Vagina (tissue), 2 donors: ENCODE measurements at regions not wholly inside any gene's neighbourhood (a gene's known extent, or its start where the extent isn't known, plus 50 kb on each side); places are given as distances from the start of the nearest gene placed in this dataset.
"Not testable (repeated sequence)": the region's sequence is repeated elsewhere in the genome, so short reads cannot be mapped to it uniquely, and the experiment has no call there.

Source experiments
- DNase-seq, 2 donors: peaks; one replicate each; pipeline ENCODE4 v3.0.0-alpha.2; 2017; ENCODE audit errors: extremely low spot score in 2 of 2
- H3K27ac ChIP-seq: fragments of 200-600 bp; sonication (generic); one replicate; pipeline ENCODE4 v1.5.1; 2019
- H3K27me3 ChIP-seq: fragments of 200-600 bp; sonication (generic); one replicate; pipeline ENCODE4 v1.5.1; 2019
- H3K36me3 ChIP-seq, 2 donors: fragments of 200-600 bp; sonication (generic); one replicate each; pipeline ENCODE4 v1.5.1; 2017 to 2019
- H3K4me1 ChIP-seq: fragments of 200-600 bp; sonication (generic); one replicate; pipeline ENCODE4 v1.5.1; 2019
- H3K4me3 ChIP-seq, 2 donors: fragments of 200-600 bp; sonication (generic); 1 replicate in 1 of 2; 2 replicates in 1 of 2; pipeline ENCODE4 v1.5.1; 2016 to 2019
- H3K9me3 ChIP-seq: fragments of 200-600 bp; sonication (generic); one replicate; pipeline ENCODE4 v1.5.1; 2019
- POLR2A ChIP-seq, 2 donors: fragments of 450-650 bp; IDR thresholded peaks; one replicate each; pipeline ENCODE4 v1.6.1; 2017; ENCODE audit warnings: antibody characterized with exemption in 2 of 2, mild to moderate bottlenecking in 2 of 2, moderate library complexity in 2 of 2
- POLR2AphosphoS5 ChIP-seq, 2 donors: sonication (generic); formaldehyde crosslinking; IDR thresholded peaks; one replicate each; pipeline ENCODE4 v1.9.0; 2017; ENCODE audit warnings: antibody characterized with exemption in 2 of 2, mild to moderate bottlenecking in 2 of 2, low read depth in 1 of 2; ENCODE audit not compliant: insufficient read depth in 1 of 2
- intact Hi-C: fragments of 100-400 bp; cut with DNase I; formaldehyde crosslinking; loops from one replicate; pipeline ENCODE4 v1.15.1; 2023
- TF ChIP-seq, protein P1 (sequence below), 3 experiments: fragments of 450-650 bp in 2 of 3; fragments of 200-600 bp in 1 of 3; sonication (generic) in 1 of 3; IDR thresholded peaks; one replicate each; pipeline ENCODE4 v1.5.1; 2017 to 2019; ENCODE audit warnings: antibody characterized with exemption in 3 of 3, mild to moderate bottlenecking in 2 of 3, moderate library complexity in 2 of 3

DNA sequence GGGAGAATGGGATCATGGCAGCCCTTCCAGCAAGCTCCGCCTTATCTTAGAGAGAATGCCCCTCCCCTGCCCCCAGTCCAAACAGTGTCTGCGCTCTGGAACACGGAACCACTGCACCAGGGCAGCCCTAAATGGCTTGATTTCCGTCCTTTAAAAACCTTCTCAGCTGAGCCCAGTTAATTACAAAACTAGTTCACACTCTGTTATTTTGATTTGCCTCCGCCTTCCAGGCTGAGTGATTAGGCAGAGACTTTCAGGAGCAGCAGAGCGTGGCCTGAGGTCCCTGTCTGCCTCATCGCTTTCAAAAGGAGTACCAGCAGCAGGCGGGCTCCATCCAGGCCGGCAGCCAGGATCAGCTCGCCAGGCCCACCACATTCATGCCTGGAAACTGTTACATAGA, 313.0 kb downstream of the BRD1 start:
- H3K4me1 ChIP-seq: no peaks in the 10 kb centered on the region
- intact Hi-C loops: no loop called here
- H3K4me3 ChIP-seq: no peak overlapping the region
- no peak for TF ChIP-seq POLR2A (IDR thresholded peaks at IDR 0.05)
- TF ChIP-seq, protein P1, sequence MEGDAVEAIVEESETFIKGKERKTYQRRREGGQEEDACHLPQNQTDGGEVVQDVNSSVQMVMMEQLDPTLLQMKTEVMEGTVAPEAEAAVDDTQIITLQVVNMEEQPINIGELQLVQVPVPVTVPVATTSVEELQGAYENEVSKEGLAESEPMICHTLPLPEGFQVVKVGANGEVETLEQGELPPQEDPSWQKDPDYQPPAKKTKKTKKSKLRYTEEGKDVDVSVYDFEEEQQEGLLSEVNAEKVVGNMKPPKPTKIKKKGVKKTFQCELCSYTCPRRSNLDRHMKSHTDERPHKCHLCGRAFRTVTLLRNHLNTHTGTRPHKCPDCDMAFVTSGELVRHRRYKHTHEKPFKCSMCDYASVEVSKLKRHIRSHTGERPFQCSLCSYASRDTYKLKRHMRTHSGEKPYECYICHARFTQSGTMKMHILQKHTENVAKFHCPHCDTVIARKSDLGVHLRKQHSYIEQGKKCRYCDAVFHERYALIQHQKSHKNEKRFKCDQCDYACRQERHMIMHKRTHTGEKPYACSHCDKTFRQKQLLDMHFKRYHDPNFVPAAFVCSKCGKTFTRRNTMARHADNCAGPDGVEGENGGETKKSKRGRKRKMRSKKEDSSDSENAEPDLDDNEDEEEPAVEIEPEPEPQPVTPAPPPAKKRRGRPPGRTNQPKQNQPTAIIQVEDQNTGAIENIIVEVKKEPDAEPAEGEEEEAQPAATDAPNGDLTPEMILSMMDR (IDR thresholded peaks at IDR 0.05): no peak
- no peak for TF ChIP-seq POLR2AphosphoS5 (IDR thresholded peaks at IDR 0.05; ENCODE audit: insufficient read depth in 1 of 2, low read depth in 1 of 2)
- H3K9me3 ChIP-seq: no peaks in the 10 kb centered on the region
- H3K36me3 ChIP-seq: no peaks in the 10 kb centered on the region
- no peaks in the 10 kb centered on the region for H3K27me3 ChIP-seq
- DNase-seq: no peak
- no peak overlapping the region for H3K27ac ChIP-seq

DNA sequence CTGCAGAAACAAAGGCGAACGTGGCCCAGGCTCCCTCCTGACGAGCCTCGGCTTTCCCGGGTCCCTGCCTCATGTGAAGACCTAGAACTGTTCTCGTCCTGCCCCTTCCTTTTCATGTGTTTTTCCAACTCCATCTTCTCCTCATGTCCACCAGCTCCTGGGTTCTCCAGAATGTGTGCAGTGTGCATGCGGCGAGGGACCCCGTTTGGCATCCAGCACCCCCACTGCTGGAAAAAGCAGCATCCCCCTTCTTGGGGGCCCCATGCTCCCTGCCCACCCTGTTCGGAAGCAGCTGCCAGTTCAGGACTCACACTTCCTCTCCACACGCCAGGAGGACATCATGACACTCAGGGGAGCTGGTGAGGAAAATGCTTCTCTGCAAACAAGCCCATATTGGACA, 313.5 kb downstream of the BRD1 start:
- Histone ChIP-seq H3K27me3 (no peaks in the 10 kb centered on the region), H3K27ac (no peak overlapping the region)

DNA sequence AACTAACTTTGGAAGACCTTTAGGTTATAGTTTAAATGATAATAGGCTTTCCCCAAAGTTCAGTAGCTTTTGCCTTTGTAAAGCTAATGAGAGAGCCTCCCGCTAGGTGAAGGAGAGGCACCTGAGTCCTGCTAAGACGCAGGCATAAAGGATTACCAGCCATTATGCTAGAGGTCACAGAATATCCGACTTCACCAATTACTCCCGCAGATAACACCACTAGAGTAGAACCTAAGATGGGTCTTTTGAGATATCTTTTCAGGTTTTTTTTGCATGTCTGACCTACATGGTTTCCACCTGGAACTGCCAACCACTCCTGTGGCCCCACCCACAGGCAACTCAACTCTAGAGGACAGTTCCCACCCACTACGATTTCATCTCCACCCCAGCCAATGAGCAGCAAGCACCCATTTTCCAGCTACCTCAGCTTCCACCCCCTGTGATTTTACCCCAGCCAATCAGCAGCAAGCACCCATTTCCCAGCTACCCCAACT, 314.3 kb downstream of the BRD1 start:
- Histone ChIP-seq H3K4me3 (no peak overlapping the region), H3K36me3 (no peaks in the 10 kb centered on the region), H3K9me3 (no peaks in the 10 kb centered on the region), H3K27ac (no peak overlapping the region), H3K27me3 (no peaks in the 10 kb centered on the region), H3K4me1 (no peaks in the 10 kb centered on the region)
- no peak for DNase-seq
- TF ChIP-seq POLR2AphosphoS5 (IDR thresholded peaks at IDR 0.05; ENCODE audit: insufficient read depth in 1 of 2, low read depth in 1 of 2) (no peak), POLR2A (IDR thresholded peaks at IDR 0.05) (no peak)
- TF ChIP-seq, protein P1 (IDR thresholded peaks at IDR 0.05): no peak
- intact Hi-C loops: no loop called here

More for the DNA sequence above, 313.5 kb downstream of the BRD1 start:
- TF ChIP-seq POLR2AphosphoS5 (IDR thresholded peaks at IDR 0.05; ENCODE audit: insufficient read depth in 1 of 2, low read depth in 1 of 2): no peak
- no peaks in the 10 kb centered on the region for H3K9me3 ChIP-seq
- H3K36me3 ChIP-seq: no peaks in the 10 kb centered on the region
- intact Hi-C loops: no loop called here
- no peak overlapping the region for H3K4me3 ChIP-seq
- DNase-seq: no peak
- H3K4me1 ChIP-seq: no peaks in the 10 kb centered on the region

DNA sequence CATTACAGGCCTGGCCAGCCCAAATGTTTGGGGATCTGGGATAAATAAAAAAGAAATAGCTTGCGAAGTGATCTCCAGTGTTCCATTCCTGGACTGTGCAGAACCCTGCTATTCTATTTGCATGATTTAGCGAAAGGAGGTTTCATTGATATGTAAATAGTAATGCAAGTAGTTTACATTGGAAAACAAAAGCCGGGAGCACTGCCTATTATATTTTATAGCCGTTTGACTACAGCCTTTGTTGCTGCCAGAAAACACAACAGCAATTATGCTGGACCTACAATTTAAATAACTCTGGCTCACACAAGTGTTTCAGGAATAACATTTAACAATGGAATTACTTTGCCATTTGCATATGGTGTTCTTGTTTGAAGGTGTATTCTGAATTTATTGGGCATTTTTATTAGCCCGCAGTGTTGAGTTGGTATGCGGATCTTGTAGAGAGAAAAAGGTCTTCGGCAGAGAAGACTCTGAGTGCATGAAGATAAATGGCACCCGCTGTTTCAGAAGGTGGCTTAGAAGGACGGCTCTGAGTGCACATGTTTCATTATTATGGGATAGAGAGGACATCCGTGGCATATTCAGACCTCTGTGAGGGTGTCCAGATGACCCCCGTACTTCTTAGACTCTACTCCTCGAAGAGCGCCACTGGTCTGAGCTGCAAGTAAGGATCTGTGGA, 315.0 kb downstream of the BRD1 start:
- TF ChIP-seq, protein P1 (IDR thresholded peaks at IDR 0.05): no peak
- TF ChIP-seq POLR2A (IDR thresholded peaks at IDR 0.05): no peak
- no peak for TF ChIP-seq POLR2AphosphoS5 (IDR thresholded peaks at IDR 0.05; ENCODE audit: insufficient read depth in 1 of 2, low read depth in 1 of 2)
- H3K27ac ChIP-seq: no peak overlapping the region
- intact Hi-C loops: no loop called here
- H3K27me3 ChIP-seq: no peaks in the 10 kb centered on the region
- H3K9me3 ChIP-seq: no peaks in the 10 kb centered on the region
- H3K4me1 ChIP-seq: no peaks in the 10 kb centered on the region
- no peaks in the 10 kb centered on the region for H3K36me3 ChIP-seq
- no peak overlapping the region for H3K4me3 ChIP-seq
- no peak for DNase-seq

DNA sequence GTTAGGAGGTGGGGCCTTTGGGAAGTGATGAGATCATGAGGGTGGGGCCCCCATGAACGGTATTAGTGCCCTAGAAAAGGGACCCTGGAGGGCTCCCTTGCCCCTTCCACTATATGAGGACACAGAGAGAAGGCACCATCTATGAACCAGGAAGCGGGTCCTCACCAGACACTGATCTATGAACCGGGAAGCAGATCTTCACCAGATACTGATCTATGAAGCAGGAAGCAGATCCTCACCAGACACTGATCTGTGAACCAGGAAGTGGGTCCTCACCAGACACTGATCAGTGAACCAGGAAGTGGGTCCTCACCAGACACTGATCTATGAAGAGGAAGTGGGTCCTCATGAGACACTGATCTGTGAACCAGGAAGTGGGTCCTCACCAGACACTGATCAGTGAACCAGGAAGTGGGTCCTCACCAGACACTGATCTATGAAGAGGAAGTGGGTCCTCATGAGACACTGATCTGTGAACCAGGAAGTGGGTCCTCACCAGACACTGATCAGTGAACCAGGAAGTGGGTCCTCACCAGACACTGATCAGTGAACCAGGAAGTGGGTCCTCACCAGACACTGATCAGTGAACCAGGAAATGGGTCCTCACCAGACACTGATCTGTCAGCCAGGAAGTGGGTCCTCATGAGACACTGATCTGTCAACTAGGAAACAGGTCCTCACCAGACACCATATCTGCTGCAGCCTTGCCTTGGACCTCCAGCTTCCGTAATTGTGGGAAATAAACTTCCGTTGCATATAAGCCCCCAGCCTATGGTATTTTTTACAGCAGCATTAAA, 316.1 kb downstream of the BRD1 start:
- H3K9me3 ChIP-seq, H3K27ac ChIP-seq, H3K4me1 ChIP-seq, H3K27me3 ChIP-seq, H3K36me3 ChIP-seq, H3K4me3 ChIP-seq, intact Hi-C loops: not testable (repeated sequence)
- peak in 1 of 2 donors; percentile 49 for DNase-seq

DNA sequence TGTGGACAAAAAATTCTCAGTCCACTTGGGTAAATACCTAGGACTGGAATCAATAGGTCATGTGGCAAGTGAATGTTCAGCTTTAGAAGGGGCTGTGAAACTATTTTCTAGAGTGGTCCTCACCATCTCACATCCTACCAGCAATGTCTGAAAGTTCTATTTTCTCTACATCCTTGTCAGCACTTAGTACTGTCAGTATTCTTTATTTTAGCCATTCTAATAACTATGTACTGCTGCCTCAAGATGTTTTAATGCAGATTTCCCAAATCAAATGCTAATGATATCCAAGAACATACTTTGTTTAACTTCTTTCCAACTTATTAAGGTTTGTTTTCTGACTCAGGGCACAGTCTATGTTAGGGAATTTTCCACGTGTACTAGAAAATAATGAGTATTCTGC, 317.0 kb downstream of the BRD1 start:
- Histone ChIP-seq H3K36me3 (no peaks in the 10 kb centered on the region), H3K27me3 (no peaks in the 10 kb centered on the region), H3K27ac (no peak overlapping the region), H3K4me1 (no peaks in the 10 kb centered on the region), H3K4me3 (no peak overlapping the region), H3K9me3 (no peaks in the 10 kb centered on the region)
- no peak for DNase-seq
- TF ChIP-seq, protein P1 (IDR thresholded peaks at IDR 0.05): no peak
- no peak for TF ChIP-seq POLR2AphosphoS5 (IDR thresholded peaks at IDR 0.05; ENCODE audit: insufficient read depth in 1 of 2, low read depth in 1 of 2)
- TF ChIP-seq POLR2A (IDR thresholded peaks at IDR 0.05): no peak
- intact Hi-C loops: no loop called here
